ENCODE measurements at regions not wholly inside any gene's neighbourhood (a gene's known extent, or its start where the extent isn't known, plus 50 kb on each side); places are given as distances from the start of the nearest gene placed in this dataset.
A peak's percentile ranks its signal among the peaks of the same experiment; 100 is the strongest.

DNA sequence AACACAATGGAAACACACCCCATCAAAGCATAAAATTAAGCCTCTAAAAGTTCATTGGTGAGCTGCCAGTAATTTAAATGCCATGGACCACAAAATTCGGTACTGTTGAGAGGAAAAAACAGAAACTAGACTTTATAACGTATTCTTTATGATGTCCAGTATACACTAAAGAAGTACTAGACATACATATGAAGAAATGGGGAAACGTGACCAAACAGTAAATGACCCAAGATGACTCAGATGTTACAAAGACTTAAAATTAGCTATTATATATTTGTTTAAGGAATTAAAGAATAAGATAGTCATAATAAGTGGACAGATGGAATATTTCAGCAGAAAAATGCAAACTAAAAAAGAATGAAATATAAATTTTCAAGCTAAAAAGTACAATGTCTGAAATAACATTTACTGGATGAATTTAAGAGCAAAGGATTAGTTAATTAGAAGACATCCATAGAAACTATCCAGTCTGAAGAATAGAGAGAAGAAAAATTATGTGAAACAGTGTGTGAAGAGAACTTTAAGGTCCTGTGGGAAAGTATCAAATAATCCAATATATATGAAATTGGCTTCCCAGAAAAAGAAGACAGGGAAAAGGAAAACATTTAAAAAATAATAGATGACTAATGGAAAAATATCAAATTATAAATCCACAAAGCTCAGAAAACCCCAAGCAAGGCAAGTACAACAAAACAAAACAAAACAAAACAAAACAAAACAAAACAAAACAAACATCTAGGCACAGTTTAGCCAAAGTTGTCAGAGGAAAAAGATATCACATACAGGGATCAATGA is 69.4 kb downstream of the SAMD9 start:
- no peaks in the 10 kb centered on the region for H3K9me3 Mint-ChIP-seq
- ATAC-seq, result no peak
- DNase-seq (ENCODE audit: low spot score), result no peak
- no peak overlapping the region for H3K4me3 Mint-ChIP-seq
- no peaks in the 10 kb centered on the region for H3K36me3 Mint-ChIP-seq
- peaks cover 31 to 39% of the 10 kb centered on the region in 2 donors for H3K4me1 Mint-ChIP-seq (ENCODE audit: low read depth in 2 of 2)
- no peaks in the 10 kb centered on the region for H3K27me3 Mint-ChIP-seq
- peak overlapping the region; percentile 54 to 76 for H3K27ac Mint-ChIP-seq

- no peaks in the 10 kb centered on the region for H3K36me3 Mint-ChIP-seq
- DNase-seq (ENCODE audit: low spot score), result no peak
- peak overlapping the region; percentile 44 for H3K4me3 Mint-ChIP-seq
- no peak for ATAC-seq
- H3K27me3 Mint-ChIP-seq, result no peaks in the 10 kb centered on the region
- H3K9me3 Mint-ChIP-seq, result no peaks in the 10 kb centered on the region
- H3K27ac Mint-ChIP-seq, result peak overlapping the region; percentile 54 to 76
- peaks cover 24 to 36% of the 10 kb centered on the region in 2 donors for H3K4me1 Mint-ChIP-seq (ENCODE audit: low read depth in 2 of 2)
Observed at GRCh38 chr7:93047514-93048099, 70.2 kb downstream of the SAMD9 start.

GRCh38 chr7:93046641-93047040 is 71.1 kb downstream of the SAMD9 start:
- H3K36me3 Mint-ChIP-seq, result no peaks in the 10 kb centered on the region
- no peak for ATAC-seq
- H3K4me3 Mint-ChIP-seq, result no peak overlapping the region
- no peaks in the 10 kb centered on the region for H3K27me3 Mint-ChIP-seq
- peaks cover 21 to 35% of the 10 kb centered on the region in 2 donors for H3K4me1 Mint-ChIP-seq (ENCODE audit: low read depth in 2 of 2)
- DNase-seq (ENCODE audit: low spot score), result no peak
- no peaks in the 10 kb centered on the region for H3K9me3 Mint-ChIP-seq
- peak overlapping the region in 1 of 2 donors; percentile 76 for H3K27ac Mint-ChIP-seq

- Mint-ChIP-seq H3K36me3 (no peaks in the 10 kb centered on the region), H3K9me3 (no peaks in the 10 kb centered on the region), H3K27me3 (no peaks in the 10 kb centered on the region), H3K27ac (peak overlapping the region; percentile 2 to 81), H3K4me3 (peak overlapping the region; percentile 30), H3K4me1 (ENCODE audit: low read depth in 2 of 2) (peaks cover 29 to 50% of the 10 kb centered on the region in 2 donors)
- ATAC-seq (no peak), DNase-seq (ENCODE audit: low spot score) (no peak)
Observed at GRCh38 chr7:93044147-93044810, 73.5 kb downstream of the SAMD9 start.

- Mint-ChIP-seq H3K4me1 (ENCODE audit: low read depth in 2 of 2) (peaks cover 33 to 52% of the 10 kb centered on the region in 2 donors), H3K27ac (peak overlapping the region; percentile 2 to 81), H3K4me3 (peak overlapping the region; percentile 38), H3K27me3 (no peaks in the 10 kb centered on the region), H3K9me3 (no peaks in the 10 kb centered on the region), H3K36me3 (no peaks in the 10 kb centered on the region)
- ATAC-seq (peak; percentile 60 to 80), DNase-seq (ENCODE audit: low spot score) (peak; percentile 74)
Observed at GRCh38 chr7:93043385-93043985, 74.3 kb downstream of the SAMD9 start.

GRCh38 chr7:93040355-93040754 is 77.4 kb downstream of the SAMD9 start:
- no peak for ATAC-seq
- Mint-ChIP-seq H3K36me3 (peaks cover 2% of the 10 kb centered on the region), H3K27ac (peak overlapping the region; percentile 24 to 95), H3K4me1 (ENCODE audit: low read depth in 2 of 2) (peaks cover 47 to 55% of the 10 kb centered on the region in 2 donors), H3K27me3 (no peaks in the 10 kb centered on the region), H3K9me3 (peaks cover 5% of the 10 kb centered on the region), H3K4me3 (peak overlapping the region; percentile 17)
- DNase-seq (ENCODE audit: low spot score), result no peak

GRCh38 chr7:93039786-93040185 is 78.0 kb downstream of the SAMD9 start:
- Mint-ChIP-seq H3K27ac (peak overlapping the region; percentile 24 to 95), H3K9me3 (peaks cover 6% of the 10 kb centered on the region), H3K4me1 (ENCODE audit: low read depth in 2 of 2) (peaks cover 49 to 59% of the 10 kb centered on the region in 2 donors), H3K27me3 (no peaks in the 10 kb centered on the region), H3K36me3 (peaks cover 8% of the 10 kb centered on the region), H3K4me3 (peak overlapping the region; percentile 17)
- peak; percentile 12 to 39 for ATAC-seq
- DNase-seq (ENCODE audit: low spot score), result no peak

DNA sequence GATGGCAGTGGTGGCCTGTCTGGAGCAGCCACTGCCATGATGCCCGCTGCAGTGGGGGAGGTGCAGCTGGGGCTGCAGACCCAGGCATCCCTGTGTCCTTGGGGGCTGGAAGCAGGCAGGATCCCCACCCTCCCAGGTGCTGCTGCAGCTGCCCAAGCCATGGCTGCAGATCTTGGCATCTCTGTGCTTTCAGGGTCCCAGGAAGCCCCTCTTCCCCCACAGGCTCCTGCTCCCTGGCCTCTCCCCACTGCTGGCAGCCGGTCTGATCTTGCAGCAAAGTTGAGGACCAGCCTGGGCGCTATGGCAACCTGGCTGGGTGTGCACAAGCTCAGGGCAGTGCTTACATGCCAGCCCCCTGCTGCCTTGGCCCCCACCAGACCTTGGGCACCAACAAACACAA is 78.5 kb downstream of the SAMD9 start:
- peaks cover 46 to 58% of the 10 kb centered on the region in 2 donors for H3K4me1 Mint-ChIP-seq (ENCODE audit: low read depth in 2 of 2)
- no peak for DNase-seq (ENCODE audit: low spot score)
- peaks cover 10% of the 10 kb centered on the region for H3K9me3 Mint-ChIP-seq
- peak overlapping the region; percentile 17 for H3K4me3 Mint-ChIP-seq
- H3K36me3 Mint-ChIP-seq, result peaks cover 13% of the 10 kb centered on the region
- no peak for ATAC-seq
- H3K27me3 Mint-ChIP-seq, result no peaks in the 10 kb centered on the region
- H3K27ac Mint-ChIP-seq, result peak overlapping the region; percentile 24 to 95

- peaks cover 34% of the 10 kb centered on the region for H3K36me3 Mint-ChIP-seq
- H3K4me3 Mint-ChIP-seq, result peak overlapping the region; percentile 56
- H3K4me1 Mint-ChIP-seq (ENCODE audit: low read depth in 2 of 2), result peaks cover 56 to 59% of the 10 kb centered on the region in 2 donors
- H3K9me3 Mint-ChIP-seq, result peaks cover 14% of the 10 kb centered on the region
- H3K27ac Mint-ChIP-seq, result peak overlapping the region; percentile 94 to 95
- ATAC-seq (peak; percentile 95 to 97), DNase-seq (ENCODE audit: low spot score) (peak; percentile 82)
- H3K27me3 Mint-ChIP-seq, result peaks cover 0 to 4% of the 10 kb centered on the region in 2 donors
Observed at GRCh38 chr7:93036807-93037206, 81.0 kb downstream of the SAMD9 start.

GRCh38 chr7:93036149-93036640 is 81.6 kb downstream of the SAMD9 start:
- Mint-ChIP-seq H3K36me3 (peaks cover 38% of the 10 kb centered on the region), H3K4me3 (peak overlapping the region; percentile 56), H3K9me3 (peaks cover 14% of the 10 kb centered on the region), H3K4me1 (ENCODE audit: low read depth in 2 of 2) (peaks cover 56 to 59% of the 10 kb centered on the region in 2 donors), H3K27ac (peak overlapping the region; percentile 94 to 95), H3K27me3 (peaks cover 0 to 4% of the 10 kb centered on the region in 2 donors)
- DNase-seq (ENCODE audit: low spot score), result no peak
- ATAC-seq, result peak in 1 of 2 donors; percentile 31

DNA sequence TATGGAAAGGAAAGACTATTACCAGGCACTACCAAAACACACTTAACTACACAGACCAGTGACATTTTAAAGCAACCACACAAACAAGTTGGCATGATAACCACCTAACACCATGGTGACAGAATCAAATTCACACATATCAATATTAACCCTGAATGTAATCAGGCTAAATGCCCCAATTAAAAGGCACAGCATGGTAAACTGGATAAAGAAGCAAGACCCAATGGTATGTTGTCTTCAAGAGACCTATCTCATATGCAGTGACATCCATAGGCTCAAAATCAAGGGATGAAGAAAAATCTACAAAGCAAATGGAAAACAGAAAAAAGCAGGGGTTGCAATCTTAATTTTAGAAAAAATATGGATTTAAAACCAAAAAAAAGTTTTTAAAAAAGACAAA is 86.0 kb downstream of the SAMD9 start:
- Mint-ChIP-seq H3K9me3 (peaks cover 14% of the 10 kb centered on the region), H3K27me3 (peaks cover 0 to 7% of the 10 kb centered on the region in 2 donors), H3K27ac (peak overlapping the region in 1 of 2 donors; percentile 49), H3K4me3 (no peak overlapping the region), H3K36me3 (peaks cover 48% of the 10 kb centered on the region), H3K4me1 (ENCODE audit: low read depth in 2 of 2) (peaks cover 27 to 38% of the 10 kb centered on the region in 2 donors)
- DNase-seq (ENCODE audit: low spot score) (no peak), ATAC-seq (no peak)

- Mint-ChIP-seq H3K27me3 (peaks cover 0 to 14% of the 10 kb centered on the region in 2 donors), H3K4me1 (ENCODE audit: low read depth in 2 of 2) (peaks cover 18 to 29% of the 10 kb centered on the region in 2 donors), H3K27ac (peak overlapping the region in 1 of 2 donors; percentile 8), H3K9me3 (peaks cover 12% of the 10 kb centered on the region), H3K36me3 (peaks cover 48% of the 10 kb centered on the region), H3K4me3 (no peak overlapping the region)
- ATAC-seq, result no peak
- DNase-seq (ENCODE audit: low spot score), result no peak
Observed at GRCh38 chr7:93030605-93031225, 87.1 kb downstream of the SAMD9 start.

DNA sequence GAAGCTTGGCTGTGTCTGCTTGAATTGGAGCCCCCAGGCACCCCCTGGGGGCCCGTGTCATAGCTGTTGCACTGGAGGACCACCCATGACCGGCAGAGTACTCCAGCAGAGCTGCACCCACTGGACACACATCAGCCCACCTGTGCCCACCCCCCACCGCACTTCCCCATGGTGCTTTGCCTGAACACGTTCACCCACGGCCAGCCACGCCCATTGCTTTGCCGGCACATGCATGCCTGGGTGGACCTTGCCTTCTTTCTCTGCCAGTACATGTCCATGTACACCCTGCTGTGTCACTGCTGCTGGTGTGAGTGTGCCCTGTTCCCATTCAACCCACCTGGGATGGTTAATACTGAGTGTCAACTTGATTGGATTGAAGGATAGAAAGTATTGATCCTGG is 88.7 kb downstream of the SAMD9 start:
- Mint-ChIP-seq H3K27me3 (peaks cover 7 to 22% of the 10 kb centered on the region in 2 donors), H3K36me3 (peaks cover 33% of the 10 kb centered on the region), H3K27ac (peak overlapping the region in 1 of 2 donors; percentile 62), H3K9me3 (peaks cover 5% of the 10 kb centered on the region), H3K4me1 (ENCODE audit: low read depth in 2 of 2) (peaks cover 7 to 18% of the 10 kb centered on the region in 2 donors), H3K4me3 (no peak overlapping the region)
- no peak for ATAC-seq
- DNase-seq (ENCODE audit: low spot score), result no peak
